GM18511 (cell line): ENCODE measurements at regions not wholly inside any gene's neighbourhood (a gene's known extent, or its start where the extent isn't known, plus 50 kb on each side); places are given as distances from the start of the nearest gene placed in this dataset.

Experiments used
- ATAC-seq: cut with Tn5 transposase; IDR thresholded peaks from one replicate; pipeline ENCODE4 v1.9.1; 2021; ENCODE audit warnings: mild to moderate bottlenecking, moderate library complexity; ENCODE audit not compliant: unreplicated experiment

DNA sequence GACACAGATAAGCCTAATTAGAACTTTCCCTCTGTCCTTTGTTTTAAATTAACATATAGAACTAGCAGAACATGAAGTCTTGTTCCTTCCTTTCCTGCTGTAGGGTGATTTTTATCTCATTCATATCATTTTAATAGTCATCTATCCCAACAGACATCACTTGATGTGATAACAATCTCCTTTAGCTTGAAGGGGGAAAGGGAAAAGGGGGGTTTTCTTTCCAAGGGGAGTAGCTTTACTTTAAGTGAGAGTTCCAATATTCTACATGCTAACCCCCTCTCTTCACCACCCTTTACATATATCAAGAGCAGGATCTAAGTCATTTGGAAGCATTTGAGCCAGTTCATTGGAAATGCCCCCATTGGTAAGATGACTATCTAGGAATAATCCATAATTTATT is 241.9 kb downstream of the HHIPL2 start:
- ATAC-seq, result no peak

DNA sequence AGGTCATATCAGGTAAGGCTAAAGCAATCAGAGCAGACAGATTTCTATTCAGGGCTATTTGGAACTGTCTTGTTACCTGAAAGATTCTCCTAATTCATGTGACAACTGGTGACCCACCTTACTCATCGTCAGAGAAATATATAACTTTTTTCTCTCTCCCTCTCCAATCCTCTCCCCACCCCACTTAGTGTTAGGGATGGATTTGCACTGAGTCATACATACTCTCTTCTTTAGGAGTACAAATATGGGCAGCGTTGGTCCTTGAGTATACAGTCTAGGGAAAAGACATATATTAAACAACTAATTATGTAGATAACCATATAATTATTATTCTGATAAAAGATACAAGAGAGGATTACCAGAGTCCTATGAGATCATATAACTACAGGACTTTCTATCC is 246.3 kb downstream of the HHIPL2 start:
- no peak for ATAC-seq

DNA sequence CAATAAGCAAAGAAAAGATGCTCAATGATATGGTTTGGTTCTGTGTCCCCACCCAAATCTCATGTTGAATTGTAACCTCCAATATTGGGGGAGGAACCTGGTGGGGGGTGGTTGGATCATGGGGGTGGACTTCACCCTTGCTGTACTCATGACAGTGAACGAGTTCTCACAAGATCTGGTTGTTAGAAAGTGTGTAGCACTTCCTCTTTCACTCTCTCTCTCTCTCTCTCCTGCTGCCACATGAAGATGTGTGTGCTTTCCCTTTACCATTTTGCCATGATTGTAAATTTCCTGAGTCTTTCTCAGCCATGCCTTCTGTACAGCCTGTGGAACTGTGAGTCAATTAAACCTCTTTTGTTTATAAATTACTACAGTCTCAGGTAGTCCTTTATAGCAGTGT is 248.4 kb downstream of the HHIPL2 start:
- no peak for ATAC-seq

DNA sequence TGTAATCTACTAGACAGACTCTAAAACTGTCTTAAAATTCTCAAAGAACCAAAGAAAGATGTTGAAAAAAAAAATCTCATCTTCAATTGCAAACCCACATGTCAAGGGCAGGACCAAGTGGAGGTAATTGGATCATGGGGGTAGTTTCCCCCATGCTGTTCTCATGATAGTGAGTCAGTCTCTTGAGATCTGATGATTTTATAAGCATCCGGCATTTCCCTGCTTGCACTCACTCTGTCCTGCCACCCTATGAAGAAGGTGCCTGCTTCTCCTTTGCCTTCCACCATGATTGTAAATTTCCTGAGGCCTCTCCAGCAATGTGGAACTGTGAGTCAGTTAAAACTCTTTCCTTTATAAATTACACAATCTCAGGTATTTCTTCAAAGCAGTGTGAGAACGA is 257.0 kb downstream of the HHIPL2 start:
- ATAC-seq, result no peak

DNA sequence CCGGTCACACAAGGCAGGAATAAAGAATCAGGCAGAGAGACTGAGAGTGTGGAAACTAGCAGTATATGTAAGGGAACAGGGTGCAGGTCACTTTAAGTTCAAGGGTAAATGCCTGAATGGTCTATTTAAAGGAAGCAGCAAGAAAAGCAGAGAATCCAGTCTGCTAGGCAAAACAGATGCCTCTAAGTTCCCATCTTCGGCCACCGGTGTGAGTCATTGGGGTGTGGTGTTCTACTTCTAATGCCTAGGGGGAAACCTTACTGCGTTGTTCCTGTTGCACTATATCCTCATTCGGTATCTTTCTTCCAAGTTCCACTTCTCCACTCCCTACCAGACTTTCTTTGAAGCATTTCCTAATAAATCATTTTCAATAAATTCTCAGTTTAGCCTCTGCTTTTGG is 259.9 kb downstream of the HHIPL2 start:
- no peak for ATAC-seq

DNA sequence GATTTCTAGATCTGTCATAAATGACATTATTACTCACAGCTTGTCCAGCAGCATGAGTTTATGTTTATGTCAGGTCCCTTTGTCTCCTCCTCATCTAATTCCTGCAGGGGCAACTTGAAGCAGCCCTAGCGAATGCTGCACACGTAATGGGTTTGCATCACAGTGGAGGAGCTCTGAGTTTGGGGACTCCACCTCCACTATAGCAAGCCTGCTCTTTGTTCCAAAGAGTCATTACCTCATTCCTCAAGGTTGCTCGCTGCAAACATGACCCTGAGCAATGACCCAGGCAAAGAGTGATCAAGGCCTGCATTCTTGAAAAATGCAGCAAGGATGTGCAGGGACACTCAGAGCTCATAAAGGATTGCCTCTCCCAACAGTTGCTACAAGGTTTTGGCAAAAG is 261.9 kb downstream of the HHIPL2 start:
- no peak for ATAC-seq

DNA sequence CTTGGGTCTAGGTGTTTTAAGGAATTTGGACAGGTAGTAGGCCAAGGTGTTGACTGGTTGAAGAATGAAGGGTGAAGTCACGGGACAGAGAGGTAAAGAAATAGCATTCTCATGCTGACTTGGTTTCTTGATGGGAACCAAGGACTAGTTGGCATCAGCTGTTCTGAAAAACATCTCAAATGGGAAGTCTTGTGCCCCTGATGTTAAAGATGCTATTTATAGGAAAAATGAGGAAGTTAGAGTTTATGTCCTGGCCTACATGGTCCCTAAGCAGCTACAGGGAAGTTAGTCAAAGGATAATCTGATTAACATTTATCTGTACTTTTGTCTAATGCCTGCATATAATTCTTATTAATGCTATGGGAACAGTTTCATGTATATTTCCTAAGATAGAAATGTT is 262.4 kb downstream of the HHIPL2 start:
- ATAC-seq, result no peak

DNA sequence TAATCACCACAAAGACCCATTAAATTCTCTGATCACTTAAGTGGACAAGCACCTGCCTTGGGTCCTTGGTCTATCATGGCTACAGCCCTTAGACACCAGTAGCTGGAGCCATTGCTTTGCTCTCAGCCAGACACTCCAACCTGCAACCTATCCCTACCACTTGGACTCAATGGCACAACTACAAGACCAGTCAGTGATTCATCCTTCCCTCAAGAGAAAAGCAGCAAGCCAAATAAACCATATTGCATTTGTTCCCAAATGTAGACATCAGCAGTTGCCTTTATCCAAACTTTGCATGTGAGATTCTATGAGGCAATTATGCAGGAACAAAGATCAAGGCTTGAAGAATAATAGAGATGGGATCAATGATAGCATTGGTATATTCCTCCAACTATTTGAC is 263.4 kb downstream of the HHIPL2 start:
- no peak for ATAC-seq

DNA sequence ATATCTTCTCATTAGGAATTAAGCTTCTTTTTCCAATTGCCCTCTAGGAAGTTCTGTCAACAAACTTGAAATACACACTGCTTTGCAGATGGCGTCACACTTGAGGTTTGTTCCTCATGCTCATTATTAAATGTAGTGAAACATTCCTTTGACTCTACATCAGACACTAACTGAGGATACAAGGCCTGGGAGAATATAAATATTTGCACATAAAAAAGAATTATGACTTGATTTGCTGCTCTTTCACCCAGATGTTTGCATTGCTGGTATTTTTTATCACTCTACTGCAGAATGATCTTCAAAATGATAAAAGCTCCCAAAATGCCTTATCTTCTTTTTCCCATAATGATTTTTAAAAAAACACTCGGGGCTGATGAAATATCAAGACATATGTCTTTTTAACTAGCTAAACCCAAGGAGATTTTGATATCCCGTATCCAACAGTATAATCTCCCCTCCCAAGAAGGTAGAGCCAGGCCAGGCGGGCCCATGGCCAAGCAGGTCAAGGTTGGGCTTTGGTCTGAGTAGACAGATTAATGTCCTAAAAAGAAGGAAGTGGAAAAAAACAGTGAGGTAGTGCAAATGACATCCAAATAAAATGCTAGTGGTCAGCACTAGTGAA is 264.6 kb downstream of the HHIPL2 start:
- ATAC-seq, result no peak

DNA sequence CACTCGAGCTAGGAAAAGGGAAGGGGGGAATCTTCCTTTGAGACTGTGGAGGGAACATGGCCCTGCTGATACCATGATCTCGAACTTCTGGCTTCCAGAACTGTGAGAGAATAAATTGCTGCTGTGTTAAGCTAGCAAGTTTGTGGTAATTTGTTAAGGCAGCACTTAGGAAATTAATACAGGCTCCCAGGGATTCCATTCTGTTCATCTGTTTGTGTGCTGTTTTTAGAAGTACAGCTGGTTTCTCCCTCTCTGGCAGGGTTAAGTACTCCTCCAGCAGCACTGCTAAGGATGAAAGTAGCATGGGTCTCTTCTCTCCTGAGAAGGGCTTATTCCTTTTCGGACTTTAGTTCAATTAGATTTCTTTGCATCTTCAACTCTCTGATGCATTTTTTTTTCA is 268.3 kb downstream of the HHIPL2 start:
- no peak for ATAC-seq

DNA sequence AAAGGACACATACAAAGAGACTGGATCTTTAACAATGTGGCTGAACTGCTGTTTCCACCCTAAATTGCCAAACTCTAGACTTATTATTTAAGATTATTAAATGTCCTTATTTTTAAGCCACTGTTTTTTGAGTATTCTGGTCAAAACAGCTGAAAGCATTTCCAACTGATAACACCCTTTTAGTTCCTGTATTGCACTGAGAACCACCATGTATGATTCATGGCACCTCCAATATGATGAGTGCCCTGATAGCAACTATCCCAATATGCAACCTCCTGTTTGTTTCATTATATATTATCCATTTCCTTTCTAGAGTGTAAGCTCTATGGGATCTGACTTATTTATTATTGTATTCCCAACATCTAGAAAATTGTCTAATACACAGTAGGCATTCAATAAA is 269.4 kb downstream of the HHIPL2 start:
- no peak for ATAC-seq

DNA sequence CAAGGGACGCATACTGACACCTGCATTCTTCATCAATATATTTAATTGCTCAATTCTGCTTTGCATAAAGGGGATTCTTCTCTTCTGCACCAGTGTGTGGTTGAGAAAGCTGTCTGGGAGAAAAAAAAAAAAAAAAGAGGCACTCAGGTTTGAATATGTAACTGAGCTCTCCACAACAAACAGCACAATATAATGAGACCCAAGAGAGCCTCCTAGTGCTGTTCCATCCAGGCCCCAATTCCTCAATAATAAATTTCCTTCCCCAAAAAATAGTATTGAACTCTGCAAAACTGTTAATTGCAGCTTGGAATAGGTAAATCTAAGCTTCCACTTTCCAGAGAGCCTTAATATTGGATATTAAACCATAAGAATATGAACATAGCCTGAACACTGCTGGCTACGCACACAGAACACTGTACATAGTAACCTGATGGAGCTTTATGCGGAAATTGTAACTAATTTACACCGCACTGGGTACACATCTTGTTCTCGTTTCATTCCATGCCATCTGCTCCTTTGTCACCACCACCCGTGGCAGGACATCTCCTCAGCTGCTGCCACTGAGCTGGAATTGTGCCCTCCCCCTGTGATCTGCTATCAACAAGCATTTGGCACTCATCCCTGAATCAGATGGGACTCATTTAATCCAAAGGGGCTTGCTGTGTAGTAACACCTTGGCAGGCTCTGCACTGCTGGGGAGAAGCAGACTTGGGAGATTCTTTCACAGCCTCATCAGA is 272.0 kb downstream of the HHIPL2 start:
- no peak for ATAC-seq

DNA sequence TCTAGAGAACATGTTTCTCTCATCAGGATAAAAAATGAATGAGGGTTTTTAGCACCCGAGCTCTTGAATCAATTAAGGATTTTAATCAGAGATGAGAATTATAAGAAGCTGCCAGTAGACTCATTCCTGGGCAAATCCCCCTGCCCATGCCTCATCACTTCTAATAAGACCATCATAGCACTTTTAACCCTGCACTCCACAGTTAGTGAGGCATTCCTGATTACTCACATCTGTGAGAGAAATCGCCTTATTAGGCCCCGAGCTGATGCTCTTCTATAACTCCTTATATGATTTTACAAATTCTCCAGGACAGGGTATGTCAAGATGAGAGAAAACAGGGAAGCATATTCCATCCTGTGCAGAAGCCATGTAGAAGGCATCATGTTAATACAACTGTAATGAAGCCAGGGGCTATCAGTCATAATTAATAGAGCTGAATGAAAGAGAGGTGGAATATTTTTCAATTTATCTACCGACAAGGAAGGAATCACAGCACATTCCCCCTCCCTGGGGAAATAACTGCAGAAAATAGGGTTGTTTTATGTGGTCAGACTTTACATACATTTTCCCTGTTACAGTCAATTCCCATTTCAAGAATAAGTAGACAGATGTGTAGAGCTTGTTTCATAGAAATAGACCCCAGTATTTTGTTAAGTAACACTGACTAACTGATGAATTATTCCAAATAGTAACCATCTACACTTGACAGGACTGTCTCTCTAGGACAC is 272.7 kb downstream of the HHIPL2 start:
- no peak for ATAC-seq

DNA sequence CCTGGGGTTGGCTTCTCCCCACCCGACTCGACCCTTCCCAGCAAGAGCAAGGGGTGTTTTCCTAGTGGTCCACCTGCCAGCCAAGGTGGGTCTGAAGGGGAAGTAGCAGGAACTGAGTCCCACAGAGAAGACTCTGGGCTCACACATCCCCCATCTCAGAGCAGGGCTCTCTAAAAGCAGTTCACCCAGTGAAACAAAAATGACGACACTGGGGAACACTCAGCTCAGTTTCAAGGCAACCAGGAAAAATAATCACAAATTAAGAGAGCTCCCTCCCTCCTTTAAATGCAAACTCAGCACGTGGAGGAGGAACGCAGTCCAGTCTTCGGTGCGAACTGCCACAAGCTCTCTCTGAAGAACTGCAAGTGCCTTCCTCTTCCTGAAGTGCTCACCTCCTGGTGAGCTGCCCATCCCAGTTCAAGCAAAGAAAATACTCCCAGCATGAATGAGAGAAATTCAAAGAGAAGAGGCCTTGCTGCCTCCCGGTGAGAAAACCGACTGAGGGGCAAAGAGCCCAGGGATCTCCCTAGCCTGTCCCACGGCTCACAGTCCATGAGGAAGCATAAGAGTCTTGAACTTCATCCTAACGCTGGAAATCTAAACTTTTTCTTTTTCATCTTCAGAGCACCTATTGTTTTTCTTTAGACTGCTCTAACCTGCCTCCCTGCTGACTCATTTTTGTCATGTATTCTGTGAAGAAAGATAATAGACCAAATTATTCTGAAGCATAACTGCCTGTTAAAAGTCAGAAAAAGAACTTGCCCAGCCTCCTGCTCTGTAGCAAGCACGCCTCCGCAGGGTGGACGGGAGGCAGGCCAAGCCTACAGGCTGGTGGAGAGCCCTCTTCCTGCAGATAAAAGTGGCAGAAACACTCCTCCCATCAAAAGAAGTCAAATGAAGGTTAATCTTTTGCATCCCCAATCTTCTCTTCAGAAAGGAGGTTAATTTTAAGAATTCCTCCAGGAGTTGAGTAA is 281.4 kb downstream of the HHIPL2 start:
- no peak for ATAC-seq

DNA sequence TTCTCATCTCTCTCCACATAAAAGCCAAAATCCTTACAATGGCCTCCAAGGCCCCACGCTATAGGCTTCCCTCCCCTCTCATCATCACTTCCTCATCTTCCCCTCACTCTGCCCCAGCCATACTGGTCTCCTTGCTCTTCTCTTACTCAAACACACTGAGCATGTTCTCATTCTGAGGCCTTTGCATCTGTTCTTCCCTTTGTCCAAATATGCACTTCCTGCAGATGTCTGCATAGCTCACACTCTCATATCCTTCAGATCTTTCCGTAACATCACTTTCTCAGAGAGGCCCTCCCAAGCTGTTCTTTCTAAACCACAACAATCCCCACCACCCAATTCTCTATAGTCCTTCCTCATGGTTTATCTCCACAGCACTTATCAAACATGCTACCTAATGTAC is 284.1 kb downstream of the HHIPL2 start:
- ATAC-seq, result no peak

DNA sequence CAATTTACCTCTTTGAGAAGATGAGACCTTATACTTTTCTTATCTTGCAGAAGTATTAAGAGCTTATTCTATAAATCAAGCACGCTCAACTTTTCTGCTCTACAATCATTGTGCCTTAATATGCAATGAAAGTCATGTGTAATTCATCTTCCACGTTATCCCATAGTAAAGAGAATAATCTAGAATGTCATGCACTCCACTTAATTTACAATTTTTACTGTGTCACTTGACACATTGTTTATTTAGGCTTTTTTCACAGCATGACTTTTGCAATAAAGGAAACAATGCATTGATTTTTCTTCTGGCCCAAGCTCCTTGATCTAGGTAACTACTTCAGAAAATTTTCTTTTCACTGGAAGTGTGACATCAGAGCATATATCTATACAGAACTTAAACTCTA is 290.9 kb downstream of the HHIPL2 start:
- no peak for ATAC-seq

DNA sequence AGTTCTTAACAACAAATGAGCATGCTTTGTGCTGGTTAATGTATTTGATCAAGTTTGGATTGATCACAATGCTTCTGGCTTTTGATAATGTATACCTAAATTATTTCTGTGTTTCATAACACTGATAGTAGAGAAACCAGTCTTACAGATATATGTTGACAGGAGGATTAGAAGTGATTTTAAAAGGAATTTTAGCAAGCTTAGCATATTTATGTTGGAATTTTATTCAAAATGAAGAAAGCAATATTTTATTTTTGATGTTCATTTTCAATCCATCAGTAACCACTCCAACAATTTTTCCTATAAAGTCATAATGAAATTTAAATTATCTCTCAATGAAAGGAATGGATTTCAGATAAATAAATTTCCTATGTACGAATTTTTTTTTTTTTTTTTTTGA is 291.8 kb downstream of the HHIPL2 start:
- ATAC-seq, result no peak

DNA sequence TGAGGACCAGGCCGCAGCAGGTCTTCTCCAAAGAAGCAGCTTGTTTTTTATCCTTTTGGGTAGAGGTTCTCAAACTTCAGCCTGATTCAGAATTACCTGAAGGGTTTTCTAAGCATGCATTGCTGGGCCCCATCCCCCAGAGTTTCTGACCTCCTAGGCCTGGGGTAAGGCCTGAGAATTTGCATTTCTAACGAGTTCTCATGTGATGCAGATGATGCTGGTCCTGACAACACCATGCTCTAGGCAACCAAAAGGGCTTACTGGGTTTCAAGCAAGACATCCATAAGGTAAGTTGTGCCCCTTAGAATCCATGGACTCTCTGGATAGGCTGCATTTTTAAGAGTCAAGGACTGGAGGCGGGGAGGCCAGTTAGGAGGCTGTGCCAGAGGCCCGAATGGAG is 295.1 kb downstream of the HHIPL2 start:
- ATAC-seq, result no peak

DNA sequence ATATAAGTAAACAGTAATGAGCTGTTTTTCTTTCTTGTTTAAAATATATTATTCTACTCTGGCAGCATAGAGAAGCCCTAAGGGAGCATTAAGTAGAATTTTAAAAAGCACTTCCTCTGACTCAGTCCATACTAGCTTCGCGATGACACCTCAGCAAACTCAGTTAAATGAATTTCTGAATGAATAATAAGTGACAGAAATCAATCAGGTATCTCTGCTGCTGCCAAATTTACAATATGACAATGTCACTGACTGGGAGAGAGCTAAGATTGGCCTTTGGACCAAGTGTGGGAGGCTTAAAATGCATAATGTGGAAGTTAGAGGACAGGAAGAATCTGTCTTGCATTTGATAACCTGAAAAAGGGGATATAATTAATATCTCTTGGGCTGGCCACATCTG is 296.1 kb downstream of the HHIPL2 start:
- ATAC-seq, result no peak

DNA sequence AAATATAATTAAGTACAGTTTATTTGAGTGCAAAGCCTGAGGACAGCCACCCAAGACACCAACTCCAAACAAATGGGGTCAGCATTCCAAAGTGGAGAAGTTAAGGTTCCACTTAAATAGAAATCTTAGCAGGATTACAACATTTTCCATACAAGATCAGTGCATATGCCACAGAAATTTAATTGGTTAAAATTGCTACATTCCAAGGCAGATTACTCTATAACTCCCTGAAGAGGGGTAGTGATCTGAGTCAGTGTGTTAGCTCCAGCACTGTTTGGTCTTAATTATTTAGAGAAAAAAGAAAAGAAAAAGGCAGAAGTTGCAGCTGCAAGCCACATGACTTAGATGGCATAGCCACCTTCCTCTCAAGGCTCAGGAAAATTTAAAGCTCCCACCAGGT is 297.5 kb downstream of the HHIPL2 start:
- ATAC-seq, result no peak

DNA sequence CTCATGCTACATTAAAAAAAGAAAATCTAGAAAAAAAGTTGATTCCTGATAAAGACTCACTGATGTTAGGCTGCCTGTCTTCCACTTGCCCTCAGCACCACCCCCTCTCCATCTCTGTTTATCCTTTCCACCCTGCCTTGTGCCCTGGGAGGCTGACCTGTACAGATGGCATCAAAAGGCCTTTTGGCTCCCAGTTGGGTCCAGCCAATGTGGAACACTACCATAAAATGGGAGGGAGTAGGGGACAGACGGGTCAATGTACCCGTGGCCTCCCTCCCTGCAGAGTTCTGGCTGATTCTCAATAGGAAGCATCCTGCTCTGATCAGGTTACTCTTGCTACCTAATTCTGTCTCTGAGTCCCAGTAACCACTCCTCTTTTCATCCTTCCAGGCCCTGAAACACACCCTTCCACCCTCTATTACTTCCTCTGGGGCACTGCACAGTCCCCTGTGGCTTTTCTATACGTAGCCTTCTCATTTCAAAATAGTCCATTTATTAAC is 300.0 kb downstream of the HHIPL2 start:
- no peak for ATAC-seq
